ENCODE measurements at regions not wholly inside any gene's neighbourhood (a gene's known extent, or its start where the extent isn't known, plus 50 kb on each side); places are given as distances from the start of the nearest gene placed in this dataset.

GRCh38 chr14:96931751-96932150 lies 134.6 kb downstream of the VRK1 start:
- no peak for DNase-seq

GRCh38 chr14:96934638-96935330 lies 137.6 kb downstream of the VRK1 start:
- DNase-seq, result no peak

GRCh38 chr14:96938946-96939345 lies 141.8 kb downstream of the VRK1 start:
- DNase-seq, result no peak

GRCh38 chr14:96940009-96940408 lies 142.8 kb downstream of the VRK1 start:
- DNase-seq, result no peak

- no peak for DNase-seq
These were observed 147.1 kb downstream of the VRK1 start for GRCh38 chr14:96944297-96944696.

GRCh38 chr14:96945721-96946120 lies 148.5 kb downstream of the VRK1 start:
- DNase-seq, result no peak

GRCh38 chr14:96949594-96949993 lies 152.4 kb downstream of the VRK1 start:
- DNase-seq, result no peak

GRCh38 chr14:96951511-96951910 lies 154.3 kb downstream of the VRK1 start:
- no peak for DNase-seq

- no peak for DNase-seq
These were observed 156.1 kb downstream of the VRK1 start for GRCh38 chr14:96953087-96953874.

GRCh38 chr14:96953875-96954185 lies 156.6 kb downstream of the VRK1 start:
- DNase-seq, result no peak

- DNase-seq, result no peak
These were observed 159.5 kb downstream of the VRK1 start for GRCh38 chr14:96956464-96957239.

GRCh38 chr14:96958057-96958456 lies 160.9 kb downstream of the VRK1 start:
- DNase-seq, result no peak

- no peak for DNase-seq
These were observed 162.8 kb downstream of the VRK1 start for GRCh38 chr14:96959992-96960391.

GRCh38 chr14:96960598-96961116 lies 163.5 kb downstream of the VRK1 start:
- no peak for DNase-seq

- no peak for DNase-seq
These were observed 164.7 kb downstream of the VRK1 start for GRCh38 chr14:96961895-96962294.

- no peak for DNase-seq
These were observed 165.2 kb downstream of the VRK1 start for GRCh38 chr14:96962337-96962736.

- DNase-seq, result no peak
These were observed 167.7 kb downstream of the VRK1 start for GRCh38 chr14:96964726-96965415.

- DNase-seq, result no peak
These were observed 168.9 kb downstream of the VRK1 start for GRCh38 chr14:96965885-96966595.

- DNase-seq, result no peak
These were observed 177.9 kb downstream of the VRK1 start for GRCh38 chr14:96975116-96975515.

GRCh38 chr14:96978525-96979272 lies 181.5 kb downstream of the VRK1 start:
- no peak for DNase-seq

- no peak for DNase-seq
These were observed 182.5 kb downstream of the VRK1 start for GRCh38 chr14:96979611-96980074.
